ENCODE measurements at regions not wholly inside any gene's neighbourhood (a gene's known extent, or its start where the extent isn't known, plus 50 kb on each side); places are given as distances from the start of the nearest gene placed in this dataset.

DNA sequence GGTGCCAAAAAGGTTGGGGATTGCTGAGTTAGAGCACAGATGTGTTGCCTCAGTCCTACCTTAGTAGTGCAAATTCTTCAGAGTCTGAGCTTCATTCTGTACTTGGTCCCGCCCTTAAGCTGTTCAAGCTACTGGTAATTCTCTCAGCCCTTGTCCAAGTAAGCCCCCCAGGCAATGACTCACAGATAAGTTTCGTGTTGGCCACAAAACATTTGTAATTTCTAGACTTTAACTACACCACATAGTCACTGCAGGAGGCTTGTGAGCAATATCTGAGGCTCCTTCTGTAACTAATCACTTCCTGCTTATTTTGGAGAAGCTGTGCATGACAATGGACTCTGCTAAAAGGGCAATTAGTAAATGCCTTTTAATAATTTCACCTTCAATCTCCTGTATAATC, 1420.5 kb downstream of the PCDH7 start:
- TF ChIP-seq, protein P1, sequence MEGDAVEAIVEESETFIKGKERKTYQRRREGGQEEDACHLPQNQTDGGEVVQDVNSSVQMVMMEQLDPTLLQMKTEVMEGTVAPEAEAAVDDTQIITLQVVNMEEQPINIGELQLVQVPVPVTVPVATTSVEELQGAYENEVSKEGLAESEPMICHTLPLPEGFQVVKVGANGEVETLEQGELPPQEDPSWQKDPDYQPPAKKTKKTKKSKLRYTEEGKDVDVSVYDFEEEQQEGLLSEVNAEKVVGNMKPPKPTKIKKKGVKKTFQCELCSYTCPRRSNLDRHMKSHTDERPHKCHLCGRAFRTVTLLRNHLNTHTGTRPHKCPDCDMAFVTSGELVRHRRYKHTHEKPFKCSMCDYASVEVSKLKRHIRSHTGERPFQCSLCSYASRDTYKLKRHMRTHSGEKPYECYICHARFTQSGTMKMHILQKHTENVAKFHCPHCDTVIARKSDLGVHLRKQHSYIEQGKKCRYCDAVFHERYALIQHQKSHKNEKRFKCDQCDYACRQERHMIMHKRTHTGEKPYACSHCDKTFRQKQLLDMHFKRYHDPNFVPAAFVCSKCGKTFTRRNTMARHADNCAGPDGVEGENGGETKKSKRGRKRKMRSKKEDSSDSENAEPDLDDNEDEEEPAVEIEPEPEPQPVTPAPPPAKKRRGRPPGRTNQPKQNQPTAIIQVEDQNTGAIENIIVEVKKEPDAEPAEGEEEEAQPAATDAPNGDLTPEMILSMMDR (conservative IDR thresholded peaks at IDR 0.05 in 1 of 2, IDR thresholded peaks at IDR 0.05 in 1 of 2; ENCODE audit: low read depth in 1 of 2, low read length in 2 of 2), result no peak
- TF ChIP-seq EZH2 (IDR thresholded peaks at IDR 0.05; ENCODE audit: low read length, missing control alignments), result no peak

Measured in fibroblast of lung (primary cell).